Adrenal gland (tissue), 9 donors: ENCODE measurements at regions not wholly inside any gene's neighbourhood (a gene's known extent, or its start where the extent isn't known, plus 50 kb on each side); places are given as distances from the start of the nearest gene placed in this dataset.

Source experiments
- DNase-seq, 7 donors: peaks; one replicate each; pipeline ENCODE4 v3.0.0-alpha.2; 2019 to 2020
- H3K27ac ChIP-seq, 5 donors: fragments of 200-600 bp; sonication (generic) in 4 of 5; 1 replicate in 3 of 5; 2 replicates in 2 of 5; pipeline versions ENCODE4 v1.5.1 to v1.8.0; 2016 to 2020; ENCODE audit warnings: mild to moderate bottlenecking in 1 of 5
- H3K27me3 ChIP-seq: fragments of 200-600 bp; 2 replicates; pipeline ENCODE4 v1.8.0; 2021
- H3K36me3 ChIP-seq, 2 donors: fragments of 200-600 bp; replicated peaks in 1 of 2; 1 replicate in 1 of 2; 2 replicates in 1 of 2; pipeline versions ENCODE4 v1.5.1 to v1.8.0; 2018 to 2022
- H3K4me1 ChIP-seq, 2 donors: fragments of 200-600 bp; replicated peaks in 1 of 2; 1 replicate in 1 of 2; 2 replicates in 1 of 2; pipeline versions ENCODE4 v1.5.1 to v1.8.0; 2018 to 2021
- H3K4me3 ChIP-seq, 4 donors: fragments of 200-600 bp; sonication (generic) in 3 of 4; one replicate each; pipeline ENCODE4 v1.5.1; 2016 to 2018
- H3K9me3 ChIP-seq, 3 donors: fragments of 200-600 bp; sonication (generic) in 1 of 3; replicated peaks in 1 of 3; 1 replicate in 2 of 3; 2 replicates in 1 of 3; pipeline versions ENCODE4 v1.5.1 to v1.8.0; 2016 to 2021
- POLR2A ChIP-seq, 2 donors: fragments of 450-650 bp; IDR thresholded peaks; one replicate each; pipeline ENCODE4 v1.6.1; 2017; ENCODE audit warnings: antibody characterized with exemption in 2 of 2, mild to moderate bottlenecking in 2 of 2, moderate library complexity in 1 of 2
- WGBS, 4 donors: extraction: QIAGEN DNeasy Blood & Tissue Kit in 2 of 4; methylation state at CpG; one replicate each; pipeline versions ENCODE4 v1.1.5 to v1.1.7; 2013 to 2017; 5-methylcytosine and 5-hydroxymethylcytosine counted together
- intact Hi-C, 2 donors: fragments of 100-400 bp; cut with DNase I; formaldehyde crosslinking; loops; one replicate each; pipeline versions ENCODE4 v1.14.1 to v1.15.0; 2022 to 2023
- TF ChIP-seq, protein P1 (sequence below), 6 experiments: fragments of 450-650 bp in 4 of 6; fragments of 200-600 bp in 2 of 6; sonication (generic) in 1 of 6; IDR thresholded peaks; 1 replicate in 5 of 6; 2 replicates in 1 of 6; pipeline versions ENCODE4 v1.5.1 to v1.8.0; 2016 to 2021; ENCODE audit warnings: antibody characterized with exemption in 6 of 6, mild to moderate bottlenecking in 2 of 6, moderate library complexity in 1 of 6
- donor health status: healthy with polysubstance abuse.
- donor health status: Bipolar disorder and iron deficiency.
- donor health status: DM: yes; HTN: yes; CAD: no.
- donor health status: DM: no; HTN: no; CAD: no.
- donor health status: DM: no; HTN: no; CAD: no.

DNA sequence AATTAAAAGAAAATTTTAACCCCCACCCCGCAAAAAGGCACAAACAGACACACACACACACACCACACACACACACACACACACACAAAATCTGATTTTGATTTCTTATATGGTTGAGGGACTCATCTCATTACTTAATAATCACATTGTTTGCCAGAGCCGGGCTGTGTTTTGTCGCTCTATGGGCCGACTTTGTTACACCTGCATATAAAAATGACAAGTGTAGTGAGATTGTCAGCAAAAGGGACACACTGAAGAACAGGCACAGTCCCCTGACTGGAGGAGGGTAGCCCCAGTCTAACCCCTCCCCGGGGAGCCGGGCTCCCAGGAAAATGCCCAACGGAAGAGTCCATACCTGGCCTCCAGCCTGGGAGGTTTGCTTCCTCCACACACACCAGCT lies 221.6 kb downstream of the ENGASE start:
- Histone ChIP-seq H3K9me3 (no peaks in the 10 kb centered on the region), H3K27me3 (peaks cover 15% of the 10 kb centered on the region), H3K27ac (no peak overlapping the region), H3K36me3 (no peaks in the 10 kb centered on the region), H3K4me3 (no peak overlapping the region), H3K4me1 (no peaks in the 10 kb centered on the region)
- DNase-seq, result no peak
- intact Hi-C loops, result no loop called here
- WGBS, 4 donors, result 69 to 88% (median 78%) methylated on average over 7 of the region's 7 CpGs
- TF ChIP-seq POLR2A (IDR thresholded peaks at IDR 0.05), result no peak
- TF ChIP-seq, protein P1, sequence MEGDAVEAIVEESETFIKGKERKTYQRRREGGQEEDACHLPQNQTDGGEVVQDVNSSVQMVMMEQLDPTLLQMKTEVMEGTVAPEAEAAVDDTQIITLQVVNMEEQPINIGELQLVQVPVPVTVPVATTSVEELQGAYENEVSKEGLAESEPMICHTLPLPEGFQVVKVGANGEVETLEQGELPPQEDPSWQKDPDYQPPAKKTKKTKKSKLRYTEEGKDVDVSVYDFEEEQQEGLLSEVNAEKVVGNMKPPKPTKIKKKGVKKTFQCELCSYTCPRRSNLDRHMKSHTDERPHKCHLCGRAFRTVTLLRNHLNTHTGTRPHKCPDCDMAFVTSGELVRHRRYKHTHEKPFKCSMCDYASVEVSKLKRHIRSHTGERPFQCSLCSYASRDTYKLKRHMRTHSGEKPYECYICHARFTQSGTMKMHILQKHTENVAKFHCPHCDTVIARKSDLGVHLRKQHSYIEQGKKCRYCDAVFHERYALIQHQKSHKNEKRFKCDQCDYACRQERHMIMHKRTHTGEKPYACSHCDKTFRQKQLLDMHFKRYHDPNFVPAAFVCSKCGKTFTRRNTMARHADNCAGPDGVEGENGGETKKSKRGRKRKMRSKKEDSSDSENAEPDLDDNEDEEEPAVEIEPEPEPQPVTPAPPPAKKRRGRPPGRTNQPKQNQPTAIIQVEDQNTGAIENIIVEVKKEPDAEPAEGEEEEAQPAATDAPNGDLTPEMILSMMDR (IDR thresholded peaks at IDR 0.05), result no peak

DNA sequence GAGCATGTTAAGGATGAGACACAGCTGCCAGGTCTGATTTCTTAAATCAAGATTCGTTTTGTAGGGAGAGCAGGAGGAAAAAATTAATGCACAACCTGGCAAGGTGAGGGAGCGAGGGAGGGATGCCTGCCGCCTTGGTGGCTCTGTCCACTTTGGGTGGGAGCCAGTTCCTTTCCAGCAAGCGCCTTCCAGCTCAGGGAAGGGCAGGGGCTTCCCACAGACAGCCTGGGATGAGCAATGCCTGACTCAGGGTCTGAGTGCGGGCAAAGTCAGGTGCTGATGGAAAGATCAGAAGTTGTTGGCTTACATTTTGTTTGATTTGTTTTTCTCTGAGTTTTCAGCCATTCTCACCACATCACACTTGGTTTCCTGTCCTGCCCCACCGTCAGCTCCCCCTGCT lies 220.7 kb downstream of the ENGASE start:
- no peak for DNase-seq
- no peak overlapping the region for H3K27ac ChIP-seq
- H3K27me3 ChIP-seq, result peaks cover 15% of the 10 kb centered on the region
- 57 to 62% (median 59%) methylated on average over 6 of the region's 6 CpGs for WGBS, 4 donors
- no peak overlapping the region for H3K4me3 ChIP-seq
- H3K4me1 ChIP-seq, result no peaks in the 10 kb centered on the region
- H3K9me3 ChIP-seq, result no peaks in the 10 kb centered on the region
- H3K36me3 ChIP-seq, result no peaks in the 10 kb centered on the region
- TF ChIP-seq, protein P1 (IDR thresholded peaks at IDR 0.05), result no peak
- no peak for TF ChIP-seq POLR2A (IDR thresholded peaks at IDR 0.05)
- intact Hi-C loops, result no loop called here

DNA sequence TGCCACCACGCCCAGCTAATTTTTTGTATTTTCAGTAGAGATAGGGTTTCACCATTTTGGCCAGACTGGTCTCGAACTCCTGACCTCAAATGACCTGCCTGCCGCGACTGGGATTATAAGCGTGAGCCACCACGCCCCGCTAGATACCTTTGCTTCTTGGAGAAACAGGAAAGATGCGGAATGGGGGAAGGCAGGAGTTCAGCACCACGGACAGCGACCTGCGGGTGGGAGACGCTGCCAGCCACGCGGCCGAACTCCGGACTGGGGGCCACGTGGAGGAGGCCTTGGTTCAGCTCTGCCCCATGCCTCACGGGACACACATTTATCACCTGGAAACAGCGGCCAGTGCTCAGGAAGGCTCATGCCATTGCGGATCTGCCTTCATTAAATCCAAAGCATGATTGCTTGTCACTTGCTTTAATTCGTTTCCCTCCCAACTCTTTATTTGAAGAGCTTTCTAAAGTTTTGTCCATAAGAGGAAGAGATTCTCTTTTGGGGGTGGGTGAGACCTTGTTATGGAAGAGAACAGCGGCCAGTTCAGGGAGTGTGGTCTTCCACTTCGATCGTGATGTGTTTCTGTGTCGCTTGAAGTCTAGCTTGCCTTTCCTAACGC lies 219.9 kb downstream of the ENGASE start:
- peaks cover 15% of the 10 kb centered on the region for H3K27me3 ChIP-seq
- H3K27ac ChIP-seq, result no peak overlapping the region
- no peak overlapping the region for H3K4me3 ChIP-seq
- 19 to 26% (median 21%) methylated on average over 22 to 26 of the region's 26 CpGs for whole genome bisulfite sequencing, 4 donors
- intact Hi-C loops, result no loop called here
- no peaks in the 10 kb centered on the region for H3K36me3 ChIP-seq
- H3K9me3 ChIP-seq, result no peaks in the 10 kb centered on the region
- no peaks in the 10 kb centered on the region for H3K4me1 ChIP-seq
- DNase-seq, result peak; percentile 48 to 73 (median 62)
- TF ChIP-seq, protein P1 (IDR thresholded peaks at IDR 0.05), result no peak

GRCh38 chr17:79292501-79292900 lies 217.9 kb downstream of the ENGASE start:
- 71 to 80% (median 78%) methylated on average over 6 of the region's 6 CpGs for WGBS, 4 donors
- Histone ChIP-seq H3K4me1 (no peaks in the 10 kb centered on the region), H3K27me3 (peaks cover 12% of the 10 kb centered on the region), H3K9me3 (no peaks in the 10 kb centered on the region), H3K4me3 (no peak overlapping the region), H3K27ac (no peak overlapping the region), H3K36me3 (no peaks in the 10 kb centered on the region)
- DNase-seq, result no peak
- intact Hi-C loops, result no loop called here
- TF ChIP-seq POLR2A (IDR thresholded peaks at IDR 0.05), result no peak
- TF ChIP-seq, protein P1 (IDR thresholded peaks at IDR 0.05), result no peak
